Activated T-helper 17 cell treated with anti-CD3 and anti-CD28 coated beads, Interleukin-2, amount 50 U/mL, for 72 hours (primary cell): ENCODE measurements at regions not wholly inside any gene's neighbourhood (a gene's known extent, or its start where the extent isn't known, plus 50 kb on each side); places are given as distances from the start of the nearest gene placed in this dataset.
"Not testable (repeated sequence)": the region's sequence is repeated elsewhere in the genome, so short reads cannot be mapped to it uniquely, and the experiment has no call there.

Experiments
- ATAC-seq: fragments of 150-1000 bp; cut with Tn5 transposase; replicated peaks from 2 replicates; pipeline ENCODE4 v1.10.0; 2021; ENCODE audit warnings: mild to moderate bottlenecking, moderate library complexity
- H3K27ac Mint-ChIP-seq: one replicate; pipeline ENCODE4 v1.8.0; 2022; ENCODE audit warnings: mixed read lengths
- H3K27me3 Mint-ChIP-seq: one replicate; pipeline ENCODE4 v1.8.0; 2022; ENCODE audit warnings: mixed read lengths
- H3K36me3 Mint-ChIP-seq: one replicate; pipeline ENCODE4 v1.8.0; 2022; ENCODE audit warnings: low read depth, mild to moderate bottlenecking, mixed read lengths
- H3K4me1 Mint-ChIP-seq: one replicate; pipeline ENCODE4 v1.8.0; 2022; ENCODE audit warnings: mixed read lengths
- H3K4me3 Mint-ChIP-seq: one replicate; pipeline ENCODE4 v1.8.0; 2022; ENCODE audit warnings: mild to moderate bottlenecking, mixed read lengths
- H3K9me3 Mint-ChIP-seq: one replicate; pipeline ENCODE4 v1.8.0; 2022; ENCODE audit warnings: mixed read lengths

- Mint-ChIP-seq H3K4me3 (no peak overlapping the region), H3K9me3 (peaks cover 32% of the 10 kb centered on the region), H3K36me3 (no peaks in the 10 kb centered on the region), H3K27me3 (no peaks in the 10 kb centered on the region), H3K27ac (no peak overlapping the region), H3K4me1 (no peaks in the 10 kb centered on the region)
- ATAC-seq: no peak
These were observed 364.4 kb upstream of the CHST9 start for GRCh38 chr18:27549335-27550039.

- Mint-ChIP-seq H3K4me3 (no peak overlapping the region), H3K9me3 (peaks cover 31% of the 10 kb centered on the region), H3K36me3 (no peaks in the 10 kb centered on the region), H3K4me1 (no peaks in the 10 kb centered on the region), H3K27ac (no peak overlapping the region), H3K27me3 (no peaks in the 10 kb centered on the region)
- no peak for ATAC-seq
These were observed 361.9 kb upstream of the CHST9 start for GRCh38 chr18:27546991-27547390.

- H3K36me3 Mint-ChIP-seq: no peaks in the 10 kb centered on the region
These were observed 359.1 kb upstream of the CHST9 start for GRCh38 chr18:27544206-27544605.

GRCh38 chr18:27541293-27541692 is 356.2 kb upstream of the CHST9 start:
- H3K27ac Mint-ChIP-seq: no peak overlapping the region
- no peaks in the 10 kb centered on the region for H3K4me1 Mint-ChIP-seq
- ATAC-seq: no peak
- peaks cover 16% of the 10 kb centered on the region for H3K9me3 Mint-ChIP-seq
- no peak overlapping the region for H3K4me3 Mint-ChIP-seq
- H3K27me3 Mint-ChIP-seq: no peaks in the 10 kb centered on the region
- H3K36me3 Mint-ChIP-seq: no peaks in the 10 kb centered on the region

More at GRCh38 chr18:27544206-27544605, 359.1 kb upstream of the CHST9 start:
- no peak overlapping the region for H3K4me3 Mint-ChIP-seq
- H3K9me3 Mint-ChIP-seq: peaks cover 15% of the 10 kb centered on the region
- ATAC-seq: no peak
- no peaks in the 10 kb centered on the region for H3K4me1 Mint-ChIP-seq
- H3K27ac Mint-ChIP-seq: no peak overlapping the region
- no peaks in the 10 kb centered on the region for H3K27me3 Mint-ChIP-seq

- H3K4me1 Mint-ChIP-seq: no peaks in the 10 kb centered on the region
These were observed 355.0 kb upstream of the CHST9 start for GRCh38 chr18:27540111-27540510.

GRCh38 chr18:27528925-27529521 is 343.9 kb upstream of the CHST9 start:
- Mint-ChIP-seq H3K27me3 (no peaks in the 10 kb centered on the region), H3K4me3 (no peak overlapping the region), H3K36me3 (no peaks in the 10 kb centered on the region), H3K4me1 (no peaks in the 10 kb centered on the region), H3K27ac (no peak overlapping the region), H3K9me3 (peaks cover 4% of the 10 kb centered on the region)
- ATAC-seq: no peak

More at GRCh38 chr18:27540111-27540510, 355.0 kb upstream of the CHST9 start:
- H3K9me3 Mint-ChIP-seq: peaks cover 16% of the 10 kb centered on the region
- ATAC-seq: no peak
- H3K36me3 Mint-ChIP-seq: no peaks in the 10 kb centered on the region
- H3K27ac Mint-ChIP-seq: no peak overlapping the region
- no peak overlapping the region for H3K4me3 Mint-ChIP-seq
- H3K27me3 Mint-ChIP-seq: no peaks in the 10 kb centered on the region

GRCh38 chr18:27527856-27528255 is 342.7 kb upstream of the CHST9 start:
- Mint-ChIP-seq H3K27me3 (no peaks in the 10 kb centered on the region), H3K4me1 (no peaks in the 10 kb centered on the region), H3K9me3 (peaks cover 7% of the 10 kb centered on the region), H3K27ac (no peak overlapping the region), H3K36me3 (no peaks in the 10 kb centered on the region), H3K4me3 (no peak overlapping the region)
- ATAC-seq: no peak

- ATAC-seq: no peak
- Mint-ChIP-seq H3K4me3 (no peak overlapping the region), H3K27ac (no peak overlapping the region), H3K27me3 (no peaks in the 10 kb centered on the region), H3K4me1 (no peaks in the 10 kb centered on the region), H3K36me3 (no peaks in the 10 kb centered on the region), H3K9me3 (peaks cover 6% of the 10 kb centered on the region)
These were observed 335.3 kb upstream of the CHST9 start for GRCh38 chr18:27520401-27520800.

GRCh38 chr18:27510036-27510633 is 325.0 kb upstream of the CHST9 start:
- not testable (repeated sequence) for H3K4me3 Mint-ChIP-seq, H3K36me3 Mint-ChIP-seq, H3K27me3 Mint-ChIP-seq, ATAC-seq, H3K27ac Mint-ChIP-seq, H3K4me1 Mint-ChIP-seq
- peaks cover 16% of the 10 kb centered on the region for H3K9me3 Mint-ChIP-seq

GRCh38 chr18:27501671-27502070 is 316.6 kb upstream of the CHST9 start:
- peaks cover 19% of the 10 kb centered on the region for H3K9me3 Mint-ChIP-seq
- H3K4me1 Mint-ChIP-seq: no peaks in the 10 kb centered on the region
- H3K4me3 Mint-ChIP-seq: no peak overlapping the region
- no peak for ATAC-seq
- no peaks in the 10 kb centered on the region for H3K36me3 Mint-ChIP-seq
- no peaks in the 10 kb centered on the region for H3K27me3 Mint-ChIP-seq
- no peak overlapping the region for H3K27ac Mint-ChIP-seq

- Mint-ChIP-seq H3K27me3 (no peaks in the 10 kb centered on the region), H3K4me3 (no peak overlapping the region), H3K4me1 (no peaks in the 10 kb centered on the region), H3K36me3 (no peaks in the 10 kb centered on the region), H3K9me3 (peaks cover 11% of the 10 kb centered on the region), H3K27ac (no peak overlapping the region)
- no peak for ATAC-seq
These were observed 315.4 kb upstream of the CHST9 start for GRCh38 chr18:27500531-27500930.

- H3K4me3 Mint-ChIP-seq: no peak overlapping the region
- no peak for ATAC-seq
- peaks cover 4% of the 10 kb centered on the region for H3K9me3 Mint-ChIP-seq
- H3K27ac Mint-ChIP-seq: no peak overlapping the region
- no peaks in the 10 kb centered on the region for H3K27me3 Mint-ChIP-seq
- no peaks in the 10 kb centered on the region for H3K4me1 Mint-ChIP-seq
- no peaks in the 10 kb centered on the region for H3K36me3 Mint-ChIP-seq
These were observed 312.1 kb upstream of the CHST9 start for GRCh38 chr18:27497246-27497645.

GRCh38 chr18:27493182-27493581 is 308.1 kb upstream of the CHST9 start:
- peaks cover 4% of the 10 kb centered on the region for H3K9me3 Mint-ChIP-seq
- no peak overlapping the region for H3K27ac Mint-ChIP-seq
- ATAC-seq: no peak
- H3K36me3 Mint-ChIP-seq: no peaks in the 10 kb centered on the region
- no peaks in the 10 kb centered on the region for H3K4me1 Mint-ChIP-seq
- no peaks in the 10 kb centered on the region for H3K27me3 Mint-ChIP-seq
- H3K4me3 Mint-ChIP-seq: no peak overlapping the region

- Mint-ChIP-seq H3K27me3 (no peaks in the 10 kb centered on the region), H3K4me3 (no peak overlapping the region), H3K4me1 (no peaks in the 10 kb centered on the region), H3K36me3 (no peaks in the 10 kb centered on the region), H3K27ac (no peak overlapping the region), H3K9me3 (peaks cover 8% of the 10 kb centered on the region)
- ATAC-seq: no peak
These were observed 306.7 kb upstream of the CHST9 start for GRCh38 chr18:27491772-27492171.

GRCh38 chr18:27483276-27483675 is 298.2 kb upstream of the CHST9 start:
- Mint-ChIP-seq H3K4me1 (no peaks in the 10 kb centered on the region), H3K27me3 (no peaks in the 10 kb centered on the region), H3K27ac (no peak overlapping the region), H3K36me3 (no peaks in the 10 kb centered on the region), H3K9me3 (peaks cover 24% of the 10 kb centered on the region), H3K4me3 (no peak overlapping the region)
- no peak for ATAC-seq
